OCI-M1 (cell line): ENCODE measurements at regions not wholly inside any gene's neighbourhood (a gene's known extent, or its start where the extent isn't known, plus 50 kb on each side); places are given as distances from the start of the nearest gene placed in this dataset.
"Not testable (repeated sequence)": the region's sequence is repeated elsewhere in the genome, so short reads cannot be mapped to it uniquely, and the experiment has no call there.

Source experiments
- DNase-seq: peaks from one replicate; lab custom pipeline; 2025; lab: John Stamatoyannopoulos, UW

DNA sequence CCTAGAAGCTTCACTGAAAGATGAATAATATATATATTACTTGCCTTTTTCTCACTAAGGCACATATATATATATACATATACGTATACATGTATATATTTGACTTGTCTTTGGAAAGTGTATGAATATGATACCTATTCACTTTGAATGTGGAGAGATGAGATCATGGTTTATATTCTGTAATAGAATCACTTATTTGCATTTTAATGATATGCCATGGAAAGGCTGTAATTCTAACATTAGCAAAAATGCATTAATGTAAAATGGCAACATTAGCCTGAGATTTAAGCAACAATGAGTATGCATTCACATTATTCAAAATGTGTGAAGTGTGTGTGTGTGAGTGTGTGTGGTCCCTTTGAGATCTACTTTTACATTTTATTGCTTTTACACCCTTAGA is 54.5 kb upstream of the PRKD1 start:
- DNase-seq = no peak

DNA sequence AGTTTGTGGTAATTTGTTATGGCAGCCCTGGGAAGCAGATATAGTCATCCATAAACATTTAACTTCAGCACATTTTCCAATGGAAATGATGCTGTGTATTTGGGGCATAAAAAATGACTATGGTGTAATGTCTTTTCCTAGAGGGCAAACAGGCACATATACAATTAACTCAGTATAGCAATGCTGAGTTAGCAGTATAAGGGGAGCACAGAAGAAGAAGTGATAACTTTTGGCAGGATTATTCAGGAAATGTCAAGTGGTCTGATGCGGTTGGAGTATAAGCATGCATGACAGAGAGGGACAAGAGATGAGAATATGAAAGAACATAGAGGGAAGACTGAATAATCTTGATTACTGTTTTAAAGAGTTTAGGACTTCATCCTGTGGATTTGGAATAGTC is 55.3 kb upstream of the PRKD1 start:
- DNase-seq = no peak

DNA sequence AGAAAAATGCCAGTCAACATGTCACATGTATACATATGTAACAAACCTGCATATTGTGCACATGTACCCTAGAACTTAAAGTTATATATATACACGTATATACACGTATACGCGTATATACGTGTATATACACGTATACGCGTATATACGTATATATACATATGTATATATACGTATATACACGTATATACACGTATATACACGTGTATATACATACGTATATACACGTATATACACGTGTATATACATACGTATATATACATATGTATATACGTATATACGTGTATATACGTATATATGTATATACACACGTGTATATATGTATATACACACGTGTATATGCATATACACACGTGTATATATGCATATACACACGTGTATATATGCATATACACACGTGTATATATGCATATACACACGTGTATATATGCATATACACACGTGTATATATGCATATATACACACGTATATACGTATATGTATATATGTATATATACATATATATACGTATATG is 62.8 kb upstream of the PRKD1 start:
- not testable (repeated sequence) for DNase-seq

DNA sequence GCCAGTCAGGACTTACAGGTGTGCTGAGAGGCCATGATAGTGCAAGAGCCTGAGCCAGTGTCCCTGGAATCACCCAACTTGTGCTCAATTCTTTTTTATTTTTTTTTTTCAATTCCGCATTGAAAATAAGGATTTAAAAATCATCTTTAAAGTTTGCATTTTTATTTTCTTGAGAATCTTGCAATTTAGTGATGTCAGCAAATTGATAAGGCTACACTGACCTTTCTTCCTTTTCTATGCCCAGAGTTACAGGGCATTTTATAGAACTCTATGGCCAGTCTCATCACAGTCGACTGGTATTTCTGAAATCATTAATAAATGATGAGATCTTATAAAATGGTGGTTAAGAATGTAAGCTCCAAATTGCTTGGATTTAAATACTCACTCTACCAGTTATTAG is 63.3 kb upstream of the PRKD1 start:
- no peak for DNase-seq

DNA sequence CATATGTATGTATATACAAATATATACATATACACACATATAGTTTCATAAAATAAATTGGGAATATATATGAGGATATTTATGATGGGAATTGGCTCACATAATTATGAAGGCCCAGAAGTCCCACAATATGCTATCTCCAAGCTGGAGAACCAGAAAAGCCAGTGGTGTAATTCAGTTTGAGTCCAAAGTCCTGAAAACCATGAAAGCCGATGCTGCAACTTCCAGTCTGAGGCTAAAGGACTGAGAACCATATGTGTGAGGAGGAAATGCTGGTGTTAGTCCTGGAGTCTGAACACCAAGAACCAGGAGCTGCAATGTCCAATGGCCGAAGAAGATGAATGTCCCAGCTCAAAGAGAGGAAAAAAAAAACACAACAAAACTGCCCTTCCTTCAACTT is 65.5 kb upstream of the PRKD1 start:
- no peak for DNase-seq

DNA sequence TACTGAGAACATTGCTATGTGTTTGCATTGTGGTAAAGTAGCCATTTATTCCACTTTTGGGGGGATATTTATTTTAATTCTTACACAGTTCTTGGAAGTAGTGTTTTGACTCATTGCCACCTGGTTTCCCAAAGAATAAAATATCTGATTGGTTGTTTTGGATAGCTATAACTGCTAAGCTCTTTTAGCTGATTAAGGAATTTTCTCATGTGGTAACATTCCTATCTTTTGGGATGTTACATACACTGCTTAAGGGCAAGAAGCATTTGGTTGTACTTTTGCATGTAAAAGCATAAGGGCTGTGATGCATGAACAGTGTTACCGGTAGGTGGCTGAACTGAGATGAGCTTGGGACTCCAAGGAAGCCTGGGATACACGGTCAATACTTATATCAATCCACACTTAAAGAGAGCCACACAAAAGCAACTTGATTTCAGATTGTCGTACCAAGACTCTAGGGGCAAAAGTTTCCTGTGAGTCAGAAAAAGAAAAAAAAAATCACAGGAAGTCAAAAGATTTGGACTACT is 71.4 kb upstream of the PRKD1 start:
- DNase-seq = no peak

DNA sequence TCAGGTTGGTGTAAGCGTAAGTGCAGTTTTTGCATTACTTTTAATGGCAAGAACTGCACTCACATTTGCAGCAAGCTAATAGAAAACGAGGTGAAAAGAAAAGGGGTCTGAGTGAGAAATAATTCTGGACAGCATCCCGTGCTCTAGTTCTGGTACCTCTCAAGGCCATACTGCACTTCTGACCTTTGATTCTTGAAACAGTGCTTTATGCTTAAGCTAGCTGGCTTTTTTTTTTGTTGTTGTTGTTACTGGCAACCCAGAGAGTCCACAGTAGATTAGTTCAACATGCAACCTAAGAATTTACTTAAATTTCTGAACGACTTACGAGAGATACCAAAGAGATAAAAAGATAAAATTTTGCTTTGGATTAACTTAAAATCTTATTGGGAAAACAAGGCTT is 75.2 kb upstream of the PRKD1 start:
- DNase-seq = no peak

DNA sequence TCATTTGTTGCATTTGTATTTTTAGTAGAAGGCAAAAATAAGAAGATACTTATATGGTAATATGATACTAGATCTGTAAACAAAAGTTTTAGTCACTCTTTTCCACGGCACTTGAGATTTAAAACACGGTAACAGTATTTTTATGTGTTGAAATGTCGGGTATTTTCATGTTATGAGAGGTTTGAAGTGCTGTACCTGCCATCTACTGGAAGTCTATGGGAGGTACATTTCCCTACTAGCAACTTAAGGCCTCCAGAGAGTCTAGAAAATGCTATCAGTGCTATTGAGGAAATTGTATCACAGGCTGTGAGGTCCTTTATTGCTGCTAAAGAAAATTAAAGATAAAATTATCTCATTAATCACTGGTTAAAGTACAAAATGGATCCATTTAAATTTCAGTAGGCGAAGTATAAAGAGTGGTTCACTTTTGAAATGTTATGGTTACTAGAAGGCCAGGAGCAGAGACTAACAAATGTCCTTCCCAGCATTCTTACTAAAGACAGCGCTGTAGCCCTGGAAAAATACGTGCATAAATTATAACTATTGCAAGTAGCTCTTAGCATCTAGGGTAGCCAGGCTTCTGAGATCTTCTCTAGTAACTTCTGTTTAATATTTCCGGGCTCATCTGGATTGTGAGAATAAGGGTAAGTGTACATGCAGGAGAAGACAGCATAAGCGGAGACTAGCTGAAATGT is 77.6 kb upstream of the PRKD1 start:
- DNase-seq = peak; percentile 60

DNA sequence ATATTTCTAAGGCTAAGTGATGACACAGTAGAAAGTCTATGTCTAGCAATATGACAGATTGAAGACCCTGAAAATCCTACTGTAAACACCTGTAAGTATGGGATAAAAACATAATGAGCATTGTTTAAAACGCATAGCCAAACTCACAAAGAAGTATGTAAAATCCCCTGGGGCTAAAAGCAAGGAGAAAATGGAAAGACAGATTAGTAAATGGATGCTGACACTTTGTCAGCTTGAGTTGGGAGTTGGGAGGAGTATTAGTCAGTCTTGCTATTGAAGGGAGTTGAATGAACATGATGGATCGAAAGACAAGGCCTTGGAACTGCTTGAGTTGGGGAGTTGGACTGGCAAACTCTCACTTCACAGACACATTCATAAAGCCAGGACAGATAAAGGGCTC is 79.0 kb upstream of the PRKD1 start:
- DNase-seq = no peak

DNA sequence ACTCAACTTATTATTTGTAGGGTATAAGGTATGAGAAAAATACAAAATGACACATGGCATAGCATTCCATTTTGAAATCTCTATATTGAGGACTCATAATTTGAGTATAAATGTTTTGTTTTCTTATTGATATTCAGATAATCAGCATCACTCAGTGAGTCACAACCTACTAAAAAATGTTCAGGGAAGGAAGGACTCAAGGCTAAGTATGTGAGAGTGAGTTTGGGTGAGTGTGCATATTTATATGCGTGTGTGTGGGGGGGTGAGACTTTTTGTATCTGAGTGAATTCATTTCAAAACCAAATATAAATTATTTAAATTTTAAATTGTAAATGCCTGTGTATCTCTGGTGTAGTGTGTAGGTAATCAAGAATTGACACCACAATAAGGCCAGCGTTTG is 87.8 kb upstream of the PRKD1 start:
- DNase-seq = no peak

DNA sequence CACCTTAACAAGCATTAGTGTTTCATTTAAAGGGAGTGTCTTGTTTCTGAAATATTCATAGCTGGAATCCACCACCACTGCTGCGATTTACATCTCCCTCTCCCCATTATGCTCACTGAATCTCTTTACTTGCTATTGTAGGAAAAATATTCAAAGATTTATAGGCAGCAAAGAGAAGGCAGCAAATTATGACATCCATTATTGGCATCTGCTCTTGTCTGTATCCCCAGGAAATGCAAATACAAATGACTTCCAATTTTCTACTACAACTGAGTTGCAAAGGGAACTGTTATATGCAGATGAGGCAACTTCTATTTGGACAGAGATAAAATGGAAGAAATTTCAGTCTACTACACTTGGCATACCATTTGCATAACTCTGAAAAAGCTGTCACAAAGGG is 88.4 kb upstream of the PRKD1 start:
- no peak for DNase-seq

DNA sequence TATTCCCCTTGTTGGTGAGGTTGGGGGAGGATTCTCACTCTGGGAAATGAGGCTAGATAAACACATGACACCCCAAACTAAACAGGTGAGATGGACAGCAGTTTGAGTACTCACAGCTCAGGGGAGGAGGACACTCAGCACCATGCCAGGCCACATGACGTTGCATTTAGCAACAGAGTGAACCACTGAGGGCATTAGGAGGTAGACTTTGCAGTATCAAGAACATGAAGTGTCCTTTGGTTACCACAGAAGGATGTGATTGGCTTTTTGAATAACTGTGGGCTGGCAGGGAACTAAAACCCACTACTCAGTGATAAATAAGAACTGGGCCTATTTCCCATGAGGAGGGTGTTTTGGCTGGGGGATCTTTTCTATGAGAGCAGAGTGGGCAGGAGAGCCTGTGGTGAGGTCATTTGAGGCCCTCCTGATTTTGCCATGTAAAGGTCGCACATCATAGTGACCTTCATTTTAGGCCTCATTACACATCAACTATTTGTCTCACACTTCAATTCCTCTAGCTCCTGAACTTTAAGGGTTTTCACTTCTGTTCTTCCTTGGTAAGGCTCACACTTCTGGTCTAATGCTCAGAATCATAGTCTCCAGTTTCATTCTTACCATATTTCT is 89.8 kb upstream of the PRKD1 start:
- DNase-seq = no peak

DNA sequence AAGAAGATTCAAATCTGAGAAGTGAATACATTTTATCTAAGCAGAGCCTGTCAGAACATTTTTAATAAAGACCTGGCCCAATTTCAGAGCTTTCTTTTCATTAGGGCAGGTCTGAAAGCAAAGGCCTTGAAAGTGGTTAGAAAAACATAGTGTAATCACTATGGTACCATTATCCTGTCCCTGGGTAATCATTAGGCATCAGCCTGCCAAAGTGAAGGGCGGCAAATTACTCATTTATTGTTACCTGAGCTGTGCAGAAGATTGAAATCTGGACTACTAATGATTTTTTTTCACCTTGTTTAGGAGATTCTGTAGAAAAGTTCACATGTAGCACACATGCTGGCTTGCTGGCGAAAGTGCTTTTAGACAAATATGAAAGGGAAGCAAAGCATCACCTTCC is 92.6 kb upstream of the PRKD1 start:
- DNase-seq = no peak

DNA sequence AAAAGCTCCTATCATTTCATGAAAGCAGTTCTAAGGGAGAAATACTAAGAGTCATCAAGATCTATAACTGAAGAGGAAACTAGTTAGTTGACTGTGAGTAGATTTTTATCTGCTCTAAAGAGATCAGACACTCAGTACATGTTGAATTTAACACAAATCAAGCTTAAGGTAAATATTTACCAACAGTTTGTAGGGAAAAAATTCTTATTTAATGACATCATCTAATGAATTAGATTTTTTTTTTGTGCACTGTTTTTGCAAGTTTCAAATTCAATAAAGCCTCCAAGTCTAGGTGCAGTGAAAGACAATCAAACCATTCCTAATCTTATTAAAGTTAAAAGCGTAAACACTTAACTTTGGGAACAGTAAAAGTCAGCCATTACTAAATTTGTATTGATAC is 93.0 kb upstream of the PRKD1 start:
- no peak for DNase-seq

DNA sequence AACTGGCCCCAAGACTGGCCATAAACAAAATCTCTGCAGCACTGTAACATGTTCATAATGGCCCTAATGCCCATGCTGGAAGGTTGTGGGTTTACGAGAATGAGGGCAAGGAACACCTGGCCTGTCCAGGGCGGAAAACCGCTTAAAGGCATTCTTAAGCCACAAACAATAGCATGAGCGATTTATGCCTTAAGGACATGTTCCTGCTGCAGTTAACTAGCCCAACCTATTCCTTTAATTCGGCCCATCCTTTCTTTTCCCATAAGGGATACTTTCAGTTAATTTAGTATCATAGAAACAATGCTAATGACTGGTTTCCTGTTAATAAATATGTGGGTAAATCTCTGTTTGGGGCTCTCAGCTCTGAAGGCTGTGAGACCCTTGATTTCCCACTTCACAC is 95.7 kb upstream of the PRKD1 start:
- DNase-seq = not testable (repeated sequence)

DNA sequence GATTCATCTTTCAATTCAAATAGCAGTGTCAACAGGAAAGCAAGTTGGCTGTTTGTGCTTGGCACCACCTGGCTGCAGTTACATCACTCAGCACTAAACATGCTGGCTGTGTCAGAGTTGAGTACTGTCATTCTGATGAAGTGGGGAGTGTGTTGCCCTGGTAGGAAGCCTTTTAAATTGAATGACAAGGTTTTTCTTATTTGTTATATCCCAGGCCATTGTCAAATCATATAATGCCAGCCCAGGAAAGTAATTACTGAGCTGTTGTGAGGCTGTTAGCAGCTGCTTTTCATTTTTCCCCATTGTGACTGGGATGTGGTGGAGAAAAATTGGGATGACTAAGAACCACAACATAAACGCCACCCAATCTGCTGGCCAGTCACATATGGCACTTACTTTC is 106.5 kb upstream of the PRKD1 start:
- DNase-seq = no peak

DNA sequence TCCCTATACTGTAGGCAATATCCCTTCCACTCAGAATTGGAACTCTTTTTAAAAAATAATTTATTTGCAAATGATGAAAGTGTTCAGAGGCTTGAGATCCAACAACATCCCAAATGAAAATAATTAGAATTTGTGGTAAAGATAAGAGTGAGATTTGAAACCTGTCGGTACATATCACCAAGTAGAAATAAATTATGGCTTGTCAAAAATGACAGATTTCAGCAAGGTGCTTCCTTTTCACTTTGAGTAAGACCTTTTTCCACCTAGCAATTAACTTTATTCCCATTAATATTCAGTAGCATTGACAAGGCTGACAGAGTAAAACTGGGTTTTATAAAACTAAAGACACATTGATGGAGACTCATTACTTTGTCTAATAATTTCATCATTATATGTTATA is 107.7 kb upstream of the PRKD1 start:
- no peak for DNase-seq

DNA sequence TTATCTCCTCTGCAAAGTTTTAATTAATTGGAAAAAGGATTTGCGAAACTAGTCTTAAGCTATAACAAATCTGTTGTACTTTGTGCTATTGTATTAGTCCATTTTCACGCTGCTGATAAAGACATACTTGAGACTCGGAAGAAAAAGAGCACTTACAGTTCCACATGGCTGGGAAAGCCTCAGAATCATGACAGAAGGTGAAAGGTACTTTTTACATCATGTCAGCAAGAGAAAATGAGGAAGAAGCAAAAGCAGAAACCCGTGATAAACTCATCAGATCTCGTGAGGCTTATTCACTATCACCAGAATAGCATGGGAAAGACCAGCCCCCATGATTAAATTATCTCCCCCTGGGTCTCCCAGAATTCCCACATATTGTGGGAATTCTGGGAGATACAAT is 118.1 kb upstream of the PRKD1 start:
- peak; percentile 5 for DNase-seq

DNA sequence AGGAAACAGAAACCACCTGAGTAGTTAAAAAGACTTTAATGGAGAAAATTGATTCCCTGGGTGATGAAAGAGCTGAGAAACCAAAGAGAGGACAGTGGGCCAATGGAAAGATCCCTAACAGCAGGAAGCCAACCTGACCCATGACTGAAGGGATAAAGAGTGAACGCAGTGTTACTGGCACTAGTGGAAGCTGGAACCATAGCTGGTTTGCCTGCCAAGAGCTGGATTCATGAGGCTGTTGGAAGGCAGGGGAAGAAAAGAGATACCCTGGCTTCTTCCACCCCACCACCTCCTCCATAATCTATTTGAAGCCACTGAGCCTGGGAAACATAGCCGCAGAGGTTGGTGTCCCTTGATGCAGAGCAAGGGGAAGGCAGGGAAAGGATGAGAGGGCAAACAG is 125.5 kb upstream of the PRKD1 start:
- DNase-seq = no peak

DNA sequence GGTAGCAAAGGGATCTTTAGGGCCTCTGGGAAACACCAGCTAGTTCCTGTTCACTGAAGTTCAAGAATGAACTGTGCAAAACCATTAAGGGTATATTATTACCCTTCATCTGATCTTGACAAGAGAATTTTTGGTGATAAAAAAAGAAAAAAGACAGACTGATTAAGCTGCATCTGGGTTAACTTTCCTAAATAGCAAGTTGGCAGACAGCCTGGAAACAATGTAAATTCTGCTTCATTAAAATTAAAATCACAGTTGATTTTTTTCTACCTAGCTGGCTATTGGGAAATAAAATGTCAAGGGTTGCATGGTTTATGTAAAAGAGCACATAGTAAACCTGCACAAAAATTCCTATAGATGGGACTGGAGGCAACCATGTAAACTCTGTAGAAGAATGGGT is 126.6 kb upstream of the PRKD1 start:
- no peak for DNase-seq

DNA sequence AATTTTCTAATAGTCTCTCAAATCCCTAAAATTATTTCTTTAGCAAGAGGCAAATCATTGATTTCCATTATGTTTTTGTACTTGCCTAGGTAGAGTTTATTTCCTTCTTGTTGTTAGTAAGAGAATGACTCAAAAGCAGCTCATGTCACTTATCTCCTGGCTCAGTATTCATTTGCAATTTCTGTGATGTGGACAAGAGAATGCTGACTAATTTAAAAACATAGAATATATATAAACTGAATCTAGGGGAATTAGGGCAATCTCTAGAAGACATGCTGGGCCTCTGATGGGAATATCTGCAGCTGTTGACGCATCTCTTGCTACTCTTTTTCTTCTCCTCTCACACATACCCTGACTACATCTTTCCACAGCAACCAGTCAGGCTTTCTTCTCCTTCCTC is 130.8 kb upstream of the PRKD1 start:
- DNase-seq = no peak

DNA sequence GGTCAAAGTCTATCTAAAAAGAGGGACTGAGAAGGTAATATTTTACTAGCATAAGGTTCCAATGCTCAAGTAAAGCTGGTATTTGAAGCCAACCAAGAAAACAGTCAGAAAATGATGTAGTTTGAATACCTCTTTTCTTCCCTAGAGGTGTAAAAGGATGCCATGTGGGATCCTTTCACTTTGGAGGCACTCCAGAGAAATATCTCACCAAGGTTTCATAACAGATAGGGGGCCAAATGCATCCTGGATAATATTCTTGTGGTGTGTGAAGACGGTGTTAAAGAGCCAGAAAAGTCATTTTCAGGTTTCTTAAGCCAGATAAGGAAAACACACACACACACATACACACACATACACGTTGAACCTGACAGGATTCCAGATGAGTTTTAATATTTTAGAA is 136.1 kb upstream of the PRKD1 start:
- no peak for DNase-seq

DNA sequence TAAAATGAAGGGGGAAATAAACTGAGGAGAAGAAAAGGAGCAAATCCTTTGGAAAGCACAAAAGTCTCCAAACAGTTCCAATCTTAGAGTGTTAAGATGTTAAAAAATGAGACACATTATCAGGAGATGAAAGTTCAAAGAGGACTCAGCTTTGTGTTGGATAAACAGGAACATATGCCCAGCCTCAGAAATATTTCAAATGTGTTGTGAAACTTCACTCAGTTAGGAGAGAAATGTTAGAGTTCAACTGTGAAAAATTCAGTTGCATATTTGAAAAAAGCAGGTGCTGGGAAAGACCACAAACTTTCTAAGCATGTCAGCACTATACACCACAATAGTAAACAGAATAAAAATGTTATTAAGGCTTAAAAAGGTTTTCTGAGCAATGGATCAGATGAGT is 136.8 kb upstream of the PRKD1 start:
- DNase-seq = no peak

DNA sequence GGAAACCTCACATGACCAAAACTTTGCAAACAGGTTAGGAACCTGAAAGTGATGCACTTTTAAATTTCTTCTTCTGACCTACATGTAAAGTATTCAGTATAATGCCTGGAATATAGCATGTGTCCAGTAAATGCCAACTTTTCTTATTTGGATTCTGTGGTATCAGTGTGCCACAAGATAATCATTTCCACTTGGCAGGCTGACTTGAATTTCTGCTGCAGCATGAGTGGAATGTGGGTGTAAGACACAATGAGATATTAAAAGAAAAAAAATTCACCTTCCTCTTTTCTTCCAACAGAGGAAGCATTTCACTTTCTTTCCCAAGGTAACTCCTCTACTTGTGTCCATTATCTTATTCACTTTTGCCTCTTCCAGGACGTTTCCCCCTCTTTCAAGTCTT is 141.9 kb upstream of the PRKD1 start:
- peak; percentile 0 for DNase-seq
